ENCODE measurements at regions not wholly inside any gene's neighbourhood (a gene's known extent, or its start where the extent isn't known, plus 50 kb on each side); places are given as distances from the start of the nearest gene placed in this dataset.

DNA sequence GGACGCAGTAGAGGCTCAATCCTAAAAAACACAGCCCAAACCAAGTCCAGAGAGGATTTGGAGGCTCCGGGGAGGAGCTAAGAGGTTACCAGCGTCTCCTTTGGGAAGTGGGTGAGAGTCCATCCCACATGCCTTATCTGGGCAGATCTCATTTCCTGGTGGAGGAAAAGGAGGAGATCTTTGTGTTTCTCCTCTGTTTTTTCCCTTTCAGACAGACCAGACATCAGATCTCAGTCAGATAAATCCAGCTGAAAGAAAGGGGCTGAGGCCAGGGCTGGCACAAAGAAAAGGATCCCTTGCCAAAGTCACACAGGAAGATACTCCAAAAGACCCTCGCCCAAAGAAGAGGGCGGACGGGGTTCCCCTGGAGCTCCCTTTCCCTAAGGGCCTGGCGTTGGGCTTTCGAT lies 58.3 kb upstream of the COMTD1 start:
- DNase-seq = no peak

DNA sequence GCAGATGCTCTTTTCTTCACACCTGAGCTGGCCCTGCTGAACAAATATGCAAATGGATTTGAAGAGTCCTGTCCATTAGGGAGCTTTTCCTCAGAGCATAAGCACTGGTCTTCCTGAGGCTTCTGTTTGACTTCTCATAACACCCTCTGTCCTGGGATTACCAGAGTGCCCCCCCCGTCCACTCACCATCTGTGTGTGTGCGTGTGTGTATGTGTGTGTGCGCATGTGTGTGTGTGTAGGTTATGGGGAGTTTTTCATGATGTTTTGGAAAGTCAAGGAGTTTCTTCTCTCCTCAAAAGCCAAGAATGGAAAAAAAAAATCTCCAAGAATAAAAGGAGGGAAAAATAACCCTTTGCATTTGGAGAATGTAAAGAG lies 57.7 kb upstream of the COMTD1 start:
- no peak for DNase-seq

DNA sequence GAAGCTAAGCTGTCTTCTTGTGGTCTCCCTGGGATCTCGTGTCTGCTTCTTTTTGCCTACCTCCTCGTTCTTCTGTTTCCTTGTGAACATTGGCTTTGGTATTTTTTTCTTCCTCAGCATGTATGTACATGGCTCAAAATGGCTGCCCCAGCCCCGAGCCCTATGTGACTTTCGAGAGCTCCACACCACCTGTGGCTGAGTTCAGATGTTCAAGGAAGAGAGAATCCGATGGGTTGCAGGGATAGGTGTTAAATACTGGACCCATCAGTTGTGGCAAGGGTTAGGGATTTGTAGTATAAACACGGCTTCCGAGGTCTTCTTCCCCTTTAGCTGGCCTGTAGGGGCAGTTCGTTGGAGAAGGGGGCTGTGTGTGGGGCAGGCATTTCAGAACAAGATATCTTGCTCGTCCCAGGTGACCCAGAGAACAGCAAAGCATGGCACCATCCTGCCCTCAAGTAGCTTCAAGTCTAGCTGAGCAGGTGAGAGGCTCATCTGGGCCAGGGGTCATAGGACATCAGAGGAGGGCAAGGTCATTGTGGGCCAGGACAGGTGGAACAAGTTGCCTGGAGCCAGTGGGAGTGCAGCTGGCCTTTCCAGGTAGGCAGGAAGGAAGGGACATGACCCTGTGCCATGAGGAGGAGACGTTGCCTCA lies 57.2 kb upstream of the COMTD1 start:
- no peak for DNase-seq

DNA sequence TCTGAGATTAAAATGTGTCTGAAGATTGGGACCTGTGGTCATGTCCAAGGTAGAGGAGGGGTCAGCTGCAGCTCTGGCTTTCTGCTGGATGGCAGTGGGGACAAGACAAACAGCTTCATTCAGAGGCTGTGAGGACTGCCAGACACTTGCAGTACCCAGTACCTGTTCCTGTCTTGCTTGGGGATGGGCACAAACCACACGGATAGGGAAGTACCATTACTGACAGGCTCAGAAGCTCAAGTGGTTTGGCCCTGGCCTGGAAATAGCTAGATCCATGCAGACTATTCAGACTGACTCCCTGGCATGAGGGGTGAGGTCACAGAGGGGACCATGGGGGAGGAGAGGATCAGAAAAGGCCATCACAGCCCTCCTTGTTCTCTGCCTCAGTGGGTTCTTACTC lies 56.0 kb upstream of the COMTD1 start:
- no peak for DNase-seq

DNA sequence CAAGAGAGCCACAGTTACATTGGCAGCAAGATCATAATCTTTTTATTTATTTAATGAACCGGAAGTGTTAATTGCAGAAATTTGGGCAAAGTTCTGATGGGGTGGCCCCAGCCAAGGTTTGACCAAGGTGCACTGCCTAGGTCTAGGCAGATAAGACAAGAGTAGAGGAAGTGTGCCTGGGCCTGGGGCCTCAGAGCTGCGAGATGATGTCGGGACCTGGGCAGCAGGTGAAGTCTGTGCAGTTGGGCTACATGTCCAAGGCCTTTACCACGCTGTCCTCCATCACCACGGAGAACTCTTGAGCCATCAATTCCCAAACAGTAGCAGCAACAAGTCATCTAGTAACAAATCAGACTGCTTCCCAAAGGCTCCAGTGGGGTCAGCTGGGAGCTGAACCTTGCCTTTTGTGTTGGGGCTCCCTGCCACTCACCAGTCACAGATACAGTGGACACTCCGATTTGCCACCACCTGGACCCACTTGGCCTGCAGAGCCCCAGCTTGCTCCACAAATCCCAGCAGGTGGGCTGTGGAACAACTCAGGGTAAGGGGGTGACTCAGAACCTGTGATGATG lies 52.5 kb upstream of the COMTD1 start:
- DNase-seq = no peak

DNA sequence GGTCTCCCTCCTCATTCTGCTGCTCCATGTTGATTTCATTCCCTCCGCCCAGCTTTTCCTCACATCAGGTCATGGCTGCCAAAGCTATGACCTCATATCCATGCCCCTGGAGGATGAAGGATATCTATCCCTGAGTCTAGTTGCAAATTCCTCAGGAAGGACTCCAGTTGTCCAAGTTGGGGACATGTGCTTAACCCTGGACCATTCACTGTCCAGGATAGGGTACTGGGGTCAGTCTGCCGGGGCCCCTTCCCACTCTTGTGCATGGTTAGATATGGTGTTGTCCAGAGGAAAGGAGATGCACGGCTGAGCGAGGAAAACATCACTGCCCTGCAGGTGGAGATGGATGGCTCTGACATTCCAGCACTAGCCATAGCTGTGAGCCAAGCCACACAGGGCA lies 51.9 kb upstream of the COMTD1 start:
- no peak for DNase-seq

DNA sequence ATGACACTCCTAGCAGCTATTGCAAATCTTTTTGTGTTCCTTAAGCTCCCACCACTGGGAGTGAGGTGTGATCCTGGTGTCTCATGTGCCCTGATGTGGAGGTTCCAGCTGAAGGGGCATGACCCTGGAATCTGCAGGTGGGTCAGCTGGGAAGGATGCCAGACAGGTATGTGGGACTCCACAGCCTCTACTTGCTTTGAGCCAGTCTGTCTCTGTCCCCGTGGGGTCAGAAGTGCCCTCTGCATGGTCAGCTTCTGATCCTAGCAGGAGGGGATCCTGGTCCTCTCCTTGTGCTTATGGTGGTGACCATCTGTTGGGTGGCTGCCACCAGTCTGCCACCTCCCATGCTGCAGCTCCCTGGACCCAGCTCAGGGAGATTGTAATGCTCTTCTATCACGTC lies 51.1 kb upstream of the COMTD1 start:
- no peak for DNase-seq
